ENCODE measurements at regions not wholly inside any gene's neighbourhood (a gene's known extent, or its start where the extent isn't known, plus 50 kb on each side); places are given as distances from the start of the nearest gene placed in this dataset.

GRCh38 chr2:156915332-156915731 is 342.2 kb upstream of the GALNT5 start:
- H3K9me3 Mint-ChIP-seq: peaks cover 15% of the 10 kb centered on the region
- no peaks in the 10 kb centered on the region for H3K36me3 Mint-ChIP-seq
- ChIA-PET CTCF (no interaction called here), POLR2A (no interaction called here)
- TF ChIP-seq CREM (CRISPR knock-in tag; IDR thresholded peaks at IDR 0.05) (no peak), GRHL2 (CRISPR knock-in tag; IDR thresholded peaks at IDR 0.05; ENCODE audit: insufficient replicate concordance, severe bottlenecking) (no peak), CBFB (CRISPR knock-in tag; IDR thresholded peaks at IDR 0.05; ENCODE audit: low read depth) (no peak), ZNF219 (CRISPR knock-in tag; IDR thresholded peaks at IDR 0.05; ENCODE audit: borderline replicate concordance) (no peak), NFE2L1 (CRISPR knock-in tag; IDR thresholded peaks at IDR 0.05) (no peak), ERG (CRISPR knock-in tag; IDR thresholded peaks at IDR 0.05) (no peak), PRRX2 (CRISPR knock-in tag; IDR thresholded peaks at IDR 0.05) (no peak), NFYB (CRISPR knock-in tag; conservative IDR thresholded peaks at IDR 0.05; ENCODE audit: low read depth) (no peak), FOXP4 (CRISPR knock-in tag; IDR thresholded peaks at IDR 0.05) (no peak), TP53 (CRISPR knock-in tag; IDR thresholded peaks at IDR 0.05) (no peak), CDX4 (CRISPR knock-in tag; IDR thresholded peaks at IDR 0.05; ENCODE audit: borderline replicate concordance) (no peak)
- no peaks in the 10 kb centered on the region for H3K27me3 Mint-ChIP-seq (ENCODE audit: low read depth)
- peaks cover 5% of the 10 kb centered on the region for H3K4me1 Mint-ChIP-seq
- no peak overlapping the region for H3K4me3 Mint-ChIP-seq
- H3K27ac Mint-ChIP-seq: no peak overlapping the region
- ATAC-seq (no peak), DNase-seq (ENCODE audit: low spot score) (no peak)

GRCh38 chr2:156918410-156918809 is 339.1 kb upstream of the GALNT5 start:
- ATAC-seq (peak; percentile 76), DNase-seq (ENCODE audit: low spot score) (no peak)
- Mint-ChIP-seq H3K4me3 (no peak overlapping the region), H3K27ac (peak overlapping the region; percentile 10; the same call in 1 of the 2 replicates), H3K27me3 (ENCODE audit: low read depth) (no peaks in the 10 kb centered on the region), H3K36me3 (peaks cover 14% of the 10 kb centered on the region), H3K4me1 (peaks cover 5% of the 10 kb centered on the region), H3K9me3 (peaks cover 35% of the 10 kb centered on the region)
- ChIA-PET CTCF (no interaction called here), POLR2A (interaction anchor here (0.5 kb wide), 1 partner anchor 516 kb away, joined by 6 read pairs; no protein-coding TSS in a partner anchor)
- TF ChIP-seq CDX4 (CRISPR knock-in tag; IDR thresholded peaks at IDR 0.05; ENCODE audit: borderline replicate concordance) (no peak), ZNF416 (CRISPR knock-in tag; IDR thresholded peaks at IDR 0.05) (no peak), ZNF317 (CRISPR knock-in tag; IDR thresholded peaks at IDR 0.05; ENCODE audit: borderline replicate concordance, low read depth) (no peak), ZBTB43 (CRISPR knock-in tag; IDR thresholded peaks at IDR 0.05) (no peak), PREB (CRISPR knock-in tag; IDR thresholded peaks at IDR 0.05; ENCODE audit: borderline replicate concordance) (no peak), ZNF219 (CRISPR knock-in tag; IDR thresholded peaks at IDR 0.05; ENCODE audit: borderline replicate concordance) (no peak), SMAD4 (CRISPR knock-in tag; IDR thresholded peaks at IDR 0.05) (no peak), MYBL2 (CRISPR knock-in tag; IDR thresholded peaks at IDR 0.05) (no peak), ERG (CRISPR knock-in tag; IDR thresholded peaks at IDR 0.05) (no peak), USF1 (CRISPR knock-in tag; IDR thresholded peaks at IDR 0.05) (no peak), OVOL2 (CRISPR knock-in tag; IDR thresholded peaks at IDR 0.05; ENCODE audit: borderline replicate concordance) (no peak), E2F5 (CRISPR knock-in tag; IDR thresholded peaks at IDR 0.05) (no peak), GRHL2 (CRISPR knock-in tag; IDR thresholded peaks at IDR 0.05; ENCODE audit: insufficient replicate concordance, severe bottlenecking) (no peak), GABPB1 (CRISPR knock-in tag; IDR thresholded peaks at IDR 0.05) (no peak), ZNF423 (CRISPR knock-in tag; IDR thresholded peaks at IDR 0.05) (no peak), HMGA2 (CRISPR knock-in tag; IDR thresholded peaks at IDR 0.05) (no peak), ZSCAN18 (CRISPR knock-in tag; IDR thresholded peaks at IDR 0.05) (no peak)
